Body of pancreas (tissue), 4 donors: ENCODE measurements at regions not wholly inside any gene's neighbourhood (a gene's known extent, or its start where the extent isn't known, plus 50 kb on each side); places are given as distances from the start of the nearest gene placed in this dataset.

Source experiments
- POLR2A ChIP-seq, 3 donors: fragments of 450-650 bp; IDR thresholded peaks; one replicate each; pipeline ENCODE4 v1.6.1; 2016; ENCODE audit warnings: antibody characterized with exemption in 3 of 3, mild to moderate bottlenecking in 2 of 3
- TF ChIP-seq, protein P1 (sequence below), 7 experiments: fragments of 450-650 bp in 4 of 7; fragments of 200-600 bp in 3 of 7; sonication (generic) in 3 of 7; IDR thresholded peaks; one replicate each; pipeline ENCODE4 v1.5.1; 2016 to 2019; ENCODE audit warnings: antibody characterized with exemption in 7 of 7

DNA sequence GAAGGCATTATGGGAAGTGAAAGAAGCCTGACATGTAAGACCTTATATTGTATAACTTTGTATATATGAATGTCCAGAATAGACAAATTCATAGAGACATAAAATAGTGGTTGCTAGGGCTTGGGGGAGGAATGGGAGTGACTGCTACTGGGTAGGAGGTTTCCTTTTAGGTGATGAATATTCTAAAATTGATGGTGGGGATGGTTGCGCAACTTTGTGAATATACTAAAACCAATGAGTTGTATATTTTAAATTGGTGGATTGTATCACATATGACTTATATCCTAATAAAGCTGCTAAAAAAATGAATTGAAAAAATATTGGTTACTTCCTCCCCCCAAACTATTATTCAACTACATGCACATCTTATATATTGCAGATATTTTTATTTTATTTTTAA lies 70.0 kb downstream of the UCHL1 start:
- TF ChIP-seq, protein P1, sequence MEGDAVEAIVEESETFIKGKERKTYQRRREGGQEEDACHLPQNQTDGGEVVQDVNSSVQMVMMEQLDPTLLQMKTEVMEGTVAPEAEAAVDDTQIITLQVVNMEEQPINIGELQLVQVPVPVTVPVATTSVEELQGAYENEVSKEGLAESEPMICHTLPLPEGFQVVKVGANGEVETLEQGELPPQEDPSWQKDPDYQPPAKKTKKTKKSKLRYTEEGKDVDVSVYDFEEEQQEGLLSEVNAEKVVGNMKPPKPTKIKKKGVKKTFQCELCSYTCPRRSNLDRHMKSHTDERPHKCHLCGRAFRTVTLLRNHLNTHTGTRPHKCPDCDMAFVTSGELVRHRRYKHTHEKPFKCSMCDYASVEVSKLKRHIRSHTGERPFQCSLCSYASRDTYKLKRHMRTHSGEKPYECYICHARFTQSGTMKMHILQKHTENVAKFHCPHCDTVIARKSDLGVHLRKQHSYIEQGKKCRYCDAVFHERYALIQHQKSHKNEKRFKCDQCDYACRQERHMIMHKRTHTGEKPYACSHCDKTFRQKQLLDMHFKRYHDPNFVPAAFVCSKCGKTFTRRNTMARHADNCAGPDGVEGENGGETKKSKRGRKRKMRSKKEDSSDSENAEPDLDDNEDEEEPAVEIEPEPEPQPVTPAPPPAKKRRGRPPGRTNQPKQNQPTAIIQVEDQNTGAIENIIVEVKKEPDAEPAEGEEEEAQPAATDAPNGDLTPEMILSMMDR (IDR thresholded peaks at IDR 0.05), result no peak
- no peak for TF ChIP-seq POLR2A (IDR thresholded peaks at IDR 0.05)
